BJ (cell line): ENCODE measurements at regions not wholly inside any gene's neighbourhood (a gene's known extent, or its start where the extent isn't known, plus 50 kb on each side); places are given as distances from the start of the nearest gene placed in this dataset.

Source experiments
- CTCF ChIA-PET: fragments of 350-600 bp; formaldehyde crosslinking; extraction: SDS; loops from one replicate; lab custom pipeline; 2021; ENCODE audit warnings: antibody characterized with exemption, inconsistent platforms; lab: Yijun Ruan, JAX
- POLR2A ChIA-PET: fragments of 300-600 bp; sonication (Branson Sonifier 250); formaldehyde crosslinking; extraction: SDS; loops from one replicate; lab custom pipeline; 2021; ENCODE audit warnings: antibody characterized with exemption; lab: Charles Lee
- DNase-seq: peaks from one replicate; pipeline ENCODE4 v3.0.0-alpha.2; 2011; ENCODE audit warnings: low read depth
- H3K27me3 ChIP-seq: 2 replicates; pipeline ENCODE4 v1.6.0; 2011; ENCODE audit warnings: low read length; ENCODE audit not compliant: control insufficient read depth, insufficient read depth
- H3K36me3 ChIP-seq: 2 replicates; pipeline ENCODE4 v1.5.1; 2011; ENCODE audit warnings: low read length; ENCODE audit not compliant: control insufficient read depth, insufficient read depth
- H3K4me3 ChIP-seq: 2 replicates; pipeline ENCODE4 v1.5.1; 2011; ENCODE audit warnings: low read depth, mild to moderate bottlenecking, control low read depth, low read length
- TF ChIP-seq, protein P1 (sequence below): IDR thresholded peaks from 2 replicates; pipeline ENCODE4 v1.5.1; 2011; ENCODE audit warnings: low read depth, mild to moderate bottlenecking, control low read depth, inconsistent platforms, low read length, moderate library complexity; ENCODE audit not compliant: insufficient read depth

DNA sequence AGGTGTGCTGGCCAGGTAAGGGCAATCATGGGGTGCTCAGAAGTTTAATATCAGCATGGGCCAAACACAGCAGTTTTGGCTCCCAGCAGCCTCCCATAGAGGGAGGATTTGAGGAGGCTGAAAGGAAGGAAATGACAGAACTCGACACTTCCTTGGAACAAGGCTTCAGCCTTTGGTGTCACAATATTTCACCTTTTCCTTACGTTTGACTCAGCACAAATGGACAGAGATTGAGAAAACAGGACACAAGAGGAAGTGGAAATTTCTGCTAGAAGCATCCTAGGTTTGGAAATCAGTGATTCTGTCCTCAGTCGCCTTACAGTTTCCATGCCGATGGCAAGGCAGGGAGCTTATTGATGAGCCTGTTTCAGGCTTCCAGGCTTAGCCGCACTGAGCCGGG lies 181.4 kb downstream of the MAF start:
- no peak for DNase-seq
- H3K36me3 ChIP-seq = no peaks in the 10 kb centered on the region
- ChIA-PET POLR2A (no interaction called here), CTCF (no interaction called here)
- no peaks in the 10 kb centered on the region; the same call in 1 of the 2 replicates for H3K27me3 ChIP-seq
- H3K4me3 ChIP-seq = no peak overlapping the region
- TF ChIP-seq, protein P1, sequence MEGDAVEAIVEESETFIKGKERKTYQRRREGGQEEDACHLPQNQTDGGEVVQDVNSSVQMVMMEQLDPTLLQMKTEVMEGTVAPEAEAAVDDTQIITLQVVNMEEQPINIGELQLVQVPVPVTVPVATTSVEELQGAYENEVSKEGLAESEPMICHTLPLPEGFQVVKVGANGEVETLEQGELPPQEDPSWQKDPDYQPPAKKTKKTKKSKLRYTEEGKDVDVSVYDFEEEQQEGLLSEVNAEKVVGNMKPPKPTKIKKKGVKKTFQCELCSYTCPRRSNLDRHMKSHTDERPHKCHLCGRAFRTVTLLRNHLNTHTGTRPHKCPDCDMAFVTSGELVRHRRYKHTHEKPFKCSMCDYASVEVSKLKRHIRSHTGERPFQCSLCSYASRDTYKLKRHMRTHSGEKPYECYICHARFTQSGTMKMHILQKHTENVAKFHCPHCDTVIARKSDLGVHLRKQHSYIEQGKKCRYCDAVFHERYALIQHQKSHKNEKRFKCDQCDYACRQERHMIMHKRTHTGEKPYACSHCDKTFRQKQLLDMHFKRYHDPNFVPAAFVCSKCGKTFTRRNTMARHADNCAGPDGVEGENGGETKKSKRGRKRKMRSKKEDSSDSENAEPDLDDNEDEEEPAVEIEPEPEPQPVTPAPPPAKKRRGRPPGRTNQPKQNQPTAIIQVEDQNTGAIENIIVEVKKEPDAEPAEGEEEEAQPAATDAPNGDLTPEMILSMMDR = no peak

DNA sequence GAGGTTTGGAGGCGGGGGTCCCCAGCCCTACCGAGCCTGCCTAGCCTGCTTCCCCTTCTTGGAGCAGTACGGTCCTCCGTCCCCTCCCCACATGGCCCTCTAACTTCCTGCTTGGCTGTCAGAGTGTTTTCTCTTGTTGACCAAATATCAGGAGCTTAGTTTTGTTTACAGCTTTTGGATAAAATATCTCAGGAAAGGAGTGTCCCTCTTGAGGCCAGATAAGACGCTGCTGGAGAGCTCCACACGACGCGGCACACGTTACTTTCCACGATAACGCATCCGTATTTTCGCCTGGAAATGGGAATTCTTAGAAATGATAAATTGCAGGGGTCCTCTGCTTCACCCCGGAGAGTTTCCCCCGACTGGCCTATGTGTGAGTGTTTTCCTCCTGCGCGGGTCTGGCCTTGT lies 182.9 kb downstream of the MAF start:
- ChIA-PET CTCF (no interaction called here), POLR2A (no interaction called here)
- no peak overlapping the region for H3K4me3 ChIP-seq
- H3K27me3 ChIP-seq = no peaks in the 10 kb centered on the region; the same call in 1 of the 2 replicates
- DNase-seq = no peak
- H3K36me3 ChIP-seq = no peaks in the 10 kb centered on the region
- TF ChIP-seq, protein P1 = no peak

DNA sequence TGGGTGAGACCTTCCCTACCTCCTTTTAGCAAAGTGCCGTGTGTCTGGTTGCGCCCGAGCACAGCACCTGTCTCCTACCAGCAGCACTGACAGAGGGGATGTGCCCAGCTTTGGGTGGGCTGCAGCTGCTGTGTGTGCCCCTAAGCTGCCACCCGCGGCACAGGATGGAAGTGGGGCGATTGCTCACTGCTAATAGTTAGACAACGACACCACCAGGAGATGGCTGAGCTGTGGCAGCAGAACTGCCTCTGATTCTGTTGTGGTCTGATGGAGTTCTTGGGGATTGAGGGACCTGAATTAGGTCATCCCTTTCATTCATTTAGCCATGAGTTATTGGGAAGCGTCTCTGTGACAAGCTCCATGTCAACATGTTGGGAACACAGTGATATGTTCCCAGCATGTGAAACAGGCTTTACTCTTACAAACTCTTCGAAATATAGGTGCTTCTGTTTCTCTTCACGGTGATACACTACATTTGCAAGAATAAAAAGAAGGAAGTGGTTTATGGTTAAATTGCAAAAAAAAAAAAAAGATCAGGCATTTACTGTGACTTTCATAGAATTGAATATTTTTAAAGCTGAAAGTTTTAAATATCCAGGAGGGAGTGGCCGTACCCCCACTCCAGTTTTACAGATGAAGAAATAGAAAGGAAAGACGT lies 184.4 kb downstream of the MAF start:
- Histone ChIP-seq H3K36me3 (no peaks in the 10 kb centered on the region), H3K4me3 (no peak overlapping the region), H3K27me3 (no peaks in the 10 kb centered on the region; the same call in 1 of the 2 replicates)
- ChIA-PET CTCF (no interaction called here), POLR2A (no interaction called here)
- TF ChIP-seq, protein P1 = no peak
- no peak for DNase-seq

DNA sequence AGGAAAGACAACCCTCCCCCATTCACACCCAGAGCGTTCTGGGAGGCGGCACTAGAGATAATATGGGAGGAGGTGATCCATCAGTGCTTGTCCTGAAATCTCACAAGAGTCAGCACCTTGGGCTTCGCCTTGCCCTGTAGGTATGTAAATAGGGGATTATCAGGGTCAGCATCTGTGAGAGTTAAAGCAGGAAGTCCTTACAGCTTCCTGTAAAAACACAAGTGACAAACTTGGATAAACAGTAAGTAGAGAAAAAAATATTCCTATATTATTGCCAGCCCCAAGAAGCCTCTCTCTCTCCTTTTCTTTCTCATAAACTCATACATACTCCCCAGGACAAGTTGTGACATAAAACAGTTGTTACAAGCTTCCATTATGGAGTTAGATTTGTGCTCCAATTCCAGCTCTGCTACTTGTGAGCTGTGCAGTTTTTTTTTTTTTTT lies 187.7 kb downstream of the MAF start:
- CTCF ChIA-PET = interaction anchor here (0.6 kb wide), 1 partner anchor 14 kb away, joined by 4 read pairs; no protein-coding TSS in a partner anchor
- POLR2A ChIA-PET = no interaction called here
- no peak for DNase-seq
- no peaks in the 10 kb centered on the region for H3K27me3 ChIP-seq
- TF ChIP-seq, protein P1 = no peak
- no peaks in the 10 kb centered on the region for H3K36me3 ChIP-seq
- H3K4me3 ChIP-seq = no peak overlapping the region

DNA sequence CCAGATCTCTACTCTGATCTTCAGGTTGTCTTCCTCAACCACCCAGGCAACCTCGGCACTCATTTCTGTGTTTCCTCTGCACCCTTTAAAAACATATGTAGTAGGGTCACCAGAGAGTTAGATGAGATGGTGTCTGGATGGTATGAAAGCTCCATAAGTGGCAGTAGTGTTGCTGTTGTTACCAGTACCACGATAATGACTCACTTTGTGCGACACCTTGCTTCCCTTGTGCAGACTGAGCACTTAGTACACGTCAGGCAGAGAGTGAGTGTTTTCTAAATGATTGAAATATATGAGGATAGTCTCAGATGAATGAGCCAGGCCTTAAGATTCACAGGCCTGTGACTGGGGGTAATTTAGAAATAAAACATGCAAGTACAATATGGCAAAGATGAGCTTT lies 188.7 kb downstream of the MAF start:
- POLR2A ChIA-PET = no interaction called here

More for the DNA sequence above, 188.7 kb downstream of the MAF start:
- Histone ChIP-seq H3K4me3 (no peak overlapping the region), H3K36me3 (no peaks in the 10 kb centered on the region), H3K27me3 (no peaks in the 10 kb centered on the region)
- CTCF ChIA-PET = no interaction called here
- DNase-seq = no peak
- TF ChIP-seq, protein P1 = no peak
